SK-N-SH (cell line): ENCODE measurements at regions not wholly inside any gene's neighbourhood (a gene's known extent, or its start where the extent isn't known, plus 50 kb on each side); places are given as distances from the start of the nearest gene placed in this dataset.

ENCODE experiments used
- CTCF ChIA-PET: fragments of 300-600, 350-600 bp; formaldehyde crosslinking; extraction: SDS; loops from one replicate; lab custom pipeline; 2021; lab: Yijun Ruan, JAX
- POLR2A ChIA-PET: fragments of 350-600 bp; sonication (Branson Sonifier 250); formaldehyde crosslinking; extraction: SDS; loops from one replicate; lab custom pipeline; 2020; ENCODE audit warnings: antibody characterized with exemption, inconsistent platforms; lab: Yijun Ruan, JAX
- DNase-seq: peaks from one replicate; pipeline ENCODE4 v3.0.0; 2012
- H2AFZ ChIP-seq: fragments of 200-600 bp; sonication (generic); 2 replicates; pipeline ENCODE4 v1.8.1; 2016; ENCODE audit warnings: antibody characterized with exemption, mild to moderate bottlenecking, low read depth
- H3F3A ChIP-seq: fragments of 200-600 bp; sonication (generic); replicated peaks from 2 replicates; pipeline ENCODE3; 2016; ENCODE audit warnings: antibody characterized with exemption, mild to moderate bottlenecking; ENCODE audit not compliant: insufficient read depth
- H3K27ac ChIP-seq, 2 experiments: fragments of 200-500 bp in 1 of 2; fragments of 200-600 bp in 1 of 2; sonication (Bioruptor generic) in 1 of 2; sonication (generic), shearing (Covaris generic) in 1 of 2; 2 replicates each; pipeline versions ENCODE4 v1.5.1 to v1.6.1; 2014 to 2016; ENCODE audit warnings: low read depth in 2 of 2, inconsistent platforms in 1 of 2, low read length in 1 of 2, mild to moderate bottlenecking in 1 of 2, mixed read lengths in 1 of 2
- H3K27me3 ChIP-seq: fragments of 200-600 bp; sonication (generic), shearing (Covaris generic); 2 replicates; pipeline ENCODE4 v1.6.1; 2016; ENCODE audit warnings: mixed run types; ENCODE audit not compliant: insufficient read depth
- H3K36me3 ChIP-seq, 2 experiments: fragments of 200-500 bp in 1 of 2; fragments of 200-600 bp in 1 of 2; sonication (Bioruptor generic) in 1 of 2; sonication (generic) in 1 of 2; replicated peaks in 1 of 2; 2 replicates each; pipeline versions ENCODE3 to v1.5.1; 2014 to 2016; ENCODE audit warnings: low read length in 1 of 2, mild to moderate bottlenecking in 1 of 2; ENCODE audit not compliant: insufficient read depth in 2 of 2, control insufficient read depth in 1 of 2
- H3K4me1 ChIP-seq, 2 experiments: fragments of 200-500 bp in 1 of 2; fragments of 200-600 bp in 1 of 2; sonication (Bioruptor generic) in 1 of 2; sonication (generic), shearing (Covaris generic) in 1 of 2; 2 replicates each; pipeline versions ENCODE4 v1.5.1 to v1.6.1; 2014 to 2016; ENCODE audit warnings: low read depth in 1 of 2, low read length in 1 of 2, mixed run types in 1 of 2; ENCODE audit not compliant: insufficient read depth in 2 of 2, control insufficient read depth in 1 of 2
- H3K4me2 ChIP-seq: fragments of 200-600 bp; sonication (generic), shearing (Covaris generic); 2 replicates; pipeline ENCODE4 v1.6.1; 2017; ENCODE audit warnings: mixed run types
- H3K4me3 ChIP-seq, 2 experiments: fragments of 200-500 bp in 1 of 2; fragments of 200-600 bp in 1 of 2; sonication (Bioruptor generic) in 1 of 2; sonication (generic), shearing (Covaris generic) in 1 of 2; 2 replicates each; pipeline versions ENCODE4 v1.5.1 to v1.8.1; 2014 to 2016; ENCODE audit warnings: low read depth in 2 of 2, inconsistent platforms in 1 of 2, low read length in 1 of 2, mild to moderate bottlenecking in 1 of 2, mixed read lengths in 1 of 2, moderate library complexity in 1 of 2
- H3K79me2 ChIP-seq: fragments of 200-600 bp; sonication (generic); 2 replicates; pipeline ENCODE4 v1.8.1; 2017; ENCODE audit warnings: mild to moderate bottlenecking; ENCODE audit not compliant: insufficient read depth
- H3K9ac ChIP-seq: fragments of 200-600 bp; sonication (generic); 2 replicates; pipeline ENCODE4 v1.6.1; 2017; ENCODE audit warnings: mixed run types
- H3K9me2 ChIP-seq: fragments of 200-600 bp; sonication (generic); 2 replicates; pipeline ENCODE4 v1.6.1; 2017; ENCODE audit warnings: mixed run types
- H3K9me3 ChIP-seq: fragments of 200-600 bp; sonication (generic); 2 replicates; pipeline ENCODE4 v1.6.1; 2017; ENCODE audit warnings: mixed run types, mild to moderate bottlenecking, moderate library complexity
- H4K20me1 ChIP-seq: fragments of 200-600 bp; sonication (generic); 2 replicates; pipeline ENCODE4 v1.6.1; 2017; ENCODE audit warnings: mild to moderate bottlenecking, mixed run types; ENCODE audit not compliant: insufficient read depth
- EP300 ChIP-seq, 2 experiments: IDR thresholded peaks; 2 replicates each; pipeline versions ENCODE4 v1.4.0 to v1.6.1; 2012; ENCODE audit warnings: borderline replicate concordance in 1 of 2, low read depth in 1 of 2, low read length in 1 of 2
- FOXJ3 ChIP-seq: sonication (generic); formaldehyde crosslinking; IDR thresholded peaks from 2 replicates; pipeline ENCODE4 v1.5.1; 2020; ENCODE audit warnings: mild to moderate bottlenecking, missing genetic modification reagents
- FOXM1 ChIP-seq: IDR thresholded peaks from 2 replicates; pipeline ENCODE4 v1.4.0; 2012; ENCODE audit warnings: low read depth, mild to moderate bottlenecking
- GABPA ChIP-seq: IDR thresholded peaks from 2 replicates; pipeline ENCODE4 v1.4.0; 2012; ENCODE audit warnings: low read depth, mild to moderate bottlenecking
- GATA2 ChIP-seq: sonication (generic); formaldehyde crosslinking; IDR thresholded peaks from 2 replicates; pipeline ENCODE4 v1.5.0; 2020; ENCODE audit warnings: mild to moderate bottlenecking, missing genetic modification reagents
- IRF3 ChIP-seq: fragments of 150-350 bp; IDR thresholded peaks from 2 replicates; pipeline ENCODE4 v1.6.1; 2016; ENCODE audit warnings: mild to moderate bottlenecking, low read depth, low read length
- JUND ChIP-seq: IDR thresholded peaks from 2 replicates; pipeline ENCODE4 v1.4.0; 2012
- MAX ChIP-seq: IDR thresholded peaks from 2 replicates; pipeline ENCODE4 v1.4.0; 2012; ENCODE audit warnings: low read depth
- MXI1 ChIP-seq: IDR thresholded peaks from 2 replicates; pipeline ENCODE4 v1.6.1; 2012; ENCODE audit warnings: mild to moderate bottlenecking, low read depth, low read length, improper control_type of control experiment
- NRF1 ChIP-seq: IDR thresholded peaks from 2 replicates; pipeline ENCODE4 v1.6.1; 2012; ENCODE audit warnings: low read depth, mild to moderate bottlenecking, low read length
- REST ChIP-seq: IDR thresholded peaks from 2 replicates; pipeline ENCODE4 v1.6.1; 2012; ENCODE audit warnings: mild to moderate bottlenecking, low read depth, low read length, moderate library complexity
- RFX5 ChIP-seq: IDR thresholded peaks from 2 replicates; pipeline ENCODE4 v1.6.1; 2012; ENCODE audit warnings: mild to moderate bottlenecking, improper control_type of control experiment, low read length
- SIN3A ChIP-seq: IDR thresholded peaks from 2 replicates; pipeline ENCODE4 v1.6.1; 2012; ENCODE audit warnings: low read depth, mild to moderate bottlenecking, low read length, moderate library complexity, borderline replicate concordance
- SMC3 ChIP-seq: IDR thresholded peaks from 2 replicates; pipeline ENCODE4 v1.6.1; 2012; ENCODE audit warnings: low read depth, low read length, improper control_type of control experiment
- TAF1 ChIP-seq: IDR thresholded peaks from 2 replicates; pipeline ENCODE4 v1.6.1; 2012; ENCODE audit warnings: low read depth, mild to moderate bottlenecking, low read length, moderate library complexity, borderline replicate concordance
- TCF12 ChIP-seq: IDR thresholded peaks from 2 replicates; pipeline ENCODE4 v1.4.0; 2012
- USF1 ChIP-seq: IDR thresholded peaks from 2 replicates; pipeline ENCODE4 v1.4.0; 2012; ENCODE audit warnings: low read depth, borderline replicate concordance
- USF2 ChIP-seq: fragments of 150-350 bp; IDR thresholded peaks from 2 replicates; pipeline ENCODE4 v1.6.1; 2017; ENCODE audit warnings: antibody characterized with exemption, low read length, low read depth, borderline replicate concordance
- YY1 ChIP-seq: IDR thresholded peaks from 2 replicates; pipeline ENCODE4 v1.4.0; 2012; ENCODE audit warnings: low read depth, mild to moderate bottlenecking
- WGBS: methylation state at CpG from one replicate; pipeline ENCODE4 v1.1.6; 2017; ENCODE audit warnings: low lambda C conversion rate; 5-methylcytosine and 5-hydroxymethylcytosine counted together

GRCh38 chr7:67738958-67739357 is 742.3 kb downstream of the TYW1 start:
- Histone ChIP-seq H3K79me2 (no peaks in the 10 kb centered on the region), H4K20me1 (no peaks in the 10 kb centered on the region), H3K4me2 (no peak overlapping the region), H3K4me3 (no peak overlapping the region), H3K9me3 (peaks cover 19% of the 10 kb centered on the region), H3K9ac (no peak overlapping the region), H3K27me3 (no peaks in the 10 kb centered on the region), H3F3A (no peaks in the 10 kb centered on the region)
- DNase-seq: no peak
- ChIA-PET CTCF (no interaction called here), POLR2A (no interaction called here)
- TF ChIP-seq IRF3 (no peak), REST (no peak), NRF1 (no peak), FOXM1 (no peak), SMC3 (no peak), MAX (no peak), FOXJ3 (CRISPR knock-in tag) (no peak), GATA2 (no peak), MXI1 (no peak), TAF1 (no peak), SIN3A (no peak), USF1 (no peak), GABPA (no peak), JUND (no peak), EP300 (IDR thresholded peaks at IDR 0.05; ENCODE audit: borderline replicate concordance in 1 of 2, low read depth in 1 of 2, low read length in 1 of 2) (no peak), TCF12 (no peak), YY1 (no peak), RFX5 (no peak), USF2 (no peak)
- TF ChIP-seq, all 33 proteins: peak for 0
- Histone ChIP-seq H3K9me2 (no peaks in the 10 kb centered on the region), H2AFZ (no peak overlapping the region), H3K27ac (no peak overlapping the region), H3K4me1 (no peaks in the 10 kb centered on the region), H3K36me3 (no peaks in the 10 kb centered on the region)
- 36% methylated on average over 6 of the region's 6 CpGs for WGBS
